NCI-H1105 (cell line): ENCODE measurements at regions not wholly inside any gene's neighbourhood (a gene's known extent, or its start where the extent isn't known, plus 50 kb on each side); places are given as distances from the start of the nearest gene placed in this dataset.
A peak's percentile ranks its signal among the peaks of the same experiment; 100 is the strongest.

Experiments
- DNase-seq: peaks from one replicate; lab custom pipeline; 2025; lab: John Stamatoyannopoulos, UW

DNA sequence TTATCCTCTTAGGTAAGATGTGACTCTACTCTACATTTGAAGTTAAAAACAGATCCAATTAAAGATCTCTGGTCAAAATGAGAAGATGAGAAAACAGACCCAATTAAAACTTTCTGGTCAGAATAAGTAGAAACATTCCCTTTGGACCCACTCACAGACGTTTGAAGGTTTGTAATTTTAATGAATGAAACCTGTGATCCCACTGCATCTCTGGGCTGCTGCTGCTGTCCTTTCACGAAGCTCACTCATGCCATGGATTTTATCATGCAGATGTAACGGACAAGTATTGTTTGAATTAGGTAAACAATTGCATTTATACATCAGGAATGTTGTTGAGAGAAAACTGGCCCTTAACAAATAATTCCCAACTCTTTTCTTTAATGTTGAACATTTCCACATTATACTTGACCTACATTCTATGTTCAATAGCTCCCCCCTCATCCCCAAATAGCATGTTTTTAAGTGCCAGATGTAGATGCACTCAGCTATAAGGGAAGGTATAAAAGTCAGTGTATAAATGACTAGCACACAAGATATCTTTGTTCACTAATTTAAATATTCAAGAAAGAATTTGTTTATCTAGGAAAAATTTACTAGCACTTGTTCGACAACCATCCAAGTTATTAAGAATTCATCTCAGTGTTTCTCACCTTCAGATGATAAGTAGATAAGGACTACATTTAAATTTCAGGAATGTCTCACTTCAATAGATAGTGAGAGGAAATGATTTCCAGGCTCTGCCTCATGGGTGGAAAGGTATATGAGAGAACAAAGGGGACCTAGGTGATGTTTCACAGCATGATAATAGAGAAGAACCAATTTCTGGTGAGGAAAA, 202.3 kb upstream of the LMNTD1 start:
- DNase-seq = no peak

DNA sequence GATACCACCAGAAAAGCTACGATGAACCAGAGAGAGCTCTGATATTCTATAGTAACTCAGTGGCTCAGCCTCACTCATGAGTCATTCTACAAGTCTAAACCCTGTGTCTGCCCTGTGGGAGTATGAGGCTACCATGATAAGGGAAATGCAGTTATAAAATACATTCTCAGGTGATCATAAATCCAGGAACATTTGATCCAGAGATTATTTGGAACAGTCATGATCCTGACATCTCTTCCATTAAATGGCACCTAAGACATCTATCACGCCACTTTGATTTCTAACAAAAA, 202.6 kb upstream of the RASSF8 start:
- DNase-seq = no peak

DNA sequence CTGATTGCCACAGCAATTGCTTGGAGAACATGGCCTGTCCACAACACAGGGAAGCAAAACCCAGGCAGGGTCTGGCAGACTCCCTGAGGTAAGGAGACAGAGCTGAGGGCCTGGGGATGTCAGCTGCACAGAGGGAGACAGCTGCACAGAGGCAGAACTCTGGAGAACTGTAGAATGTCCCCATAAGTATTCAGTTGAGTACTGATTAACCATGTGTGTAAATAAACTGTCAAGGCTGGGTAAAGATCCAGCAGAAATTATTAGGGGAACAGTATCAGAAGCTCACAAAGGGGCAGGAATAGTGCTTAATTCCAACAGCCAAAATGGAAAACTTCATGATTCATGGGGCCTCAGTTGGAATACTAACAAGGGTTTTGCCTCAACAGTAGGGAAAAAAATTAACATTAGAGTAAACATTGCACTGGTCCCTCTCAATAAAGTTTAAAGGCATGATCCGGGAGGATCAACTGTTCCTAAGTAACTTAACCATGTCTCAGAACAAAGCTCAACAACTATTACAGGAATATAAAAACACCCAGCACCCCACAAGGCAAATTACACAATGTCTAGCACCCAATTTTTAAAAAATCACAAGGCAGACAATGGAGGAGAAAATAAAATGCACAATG, 201.3 kb upstream of the RASSF8 start:
- no peak for DNase-seq

DNA sequence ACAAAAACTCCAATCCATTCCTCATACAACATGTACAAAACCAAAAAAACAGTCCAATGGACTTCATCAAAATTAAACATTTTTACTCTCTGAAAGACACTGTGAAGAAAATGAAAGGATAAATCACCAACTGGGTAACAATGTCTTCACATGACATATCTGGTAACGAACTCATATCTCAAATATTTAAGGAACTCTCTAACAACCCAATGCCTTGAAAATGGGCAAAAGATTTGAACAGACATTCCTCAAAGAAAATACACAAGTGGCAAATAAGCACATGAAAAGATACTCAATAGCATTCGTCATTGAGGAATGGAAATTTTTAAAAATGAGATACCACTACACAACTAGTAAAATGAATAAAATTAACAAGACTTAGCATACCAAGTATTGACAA, 198.7 kb upstream of the RASSF8 start:
- no peak for DNase-seq

DNA sequence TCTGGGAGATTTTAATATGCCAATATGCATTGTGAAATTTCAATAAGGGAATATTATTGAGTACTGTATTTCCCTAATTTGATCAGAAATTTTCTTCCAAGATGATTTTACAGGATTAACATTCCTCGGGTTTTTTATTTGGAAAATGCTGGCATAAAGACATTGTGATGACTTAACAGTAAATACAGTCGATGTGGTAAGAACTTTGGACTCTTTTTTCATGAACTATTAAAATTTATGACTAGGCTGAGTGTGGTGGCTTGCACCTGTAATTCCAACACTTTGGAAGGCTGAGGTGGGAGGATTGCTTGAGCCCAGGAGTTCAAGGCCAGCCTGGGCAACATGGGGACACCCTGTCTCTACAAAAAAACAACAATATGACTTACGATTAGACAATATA, 197.1 kb upstream of the RASSF8 start:
- DNase-seq = no peak

DNA sequence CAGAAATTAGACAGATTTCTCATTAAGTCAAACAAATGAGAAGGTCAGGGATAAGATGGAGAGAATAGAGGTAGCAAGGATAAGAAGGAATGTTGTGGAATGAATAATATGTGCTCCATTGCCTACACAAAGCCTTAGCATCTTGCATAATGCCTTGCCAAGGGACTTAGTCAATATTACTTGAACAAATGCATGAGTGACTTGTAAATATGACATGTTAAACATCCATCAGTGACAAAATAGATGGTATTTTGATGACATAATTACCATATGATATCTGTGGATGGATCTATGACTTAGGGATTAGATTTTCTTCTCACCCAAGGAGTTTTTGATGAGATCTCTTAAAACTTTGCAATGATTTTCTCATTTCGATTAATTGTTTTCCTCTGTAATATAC, 194.1 kb upstream of the RASSF8 start:
- no peak for DNase-seq

DNA sequence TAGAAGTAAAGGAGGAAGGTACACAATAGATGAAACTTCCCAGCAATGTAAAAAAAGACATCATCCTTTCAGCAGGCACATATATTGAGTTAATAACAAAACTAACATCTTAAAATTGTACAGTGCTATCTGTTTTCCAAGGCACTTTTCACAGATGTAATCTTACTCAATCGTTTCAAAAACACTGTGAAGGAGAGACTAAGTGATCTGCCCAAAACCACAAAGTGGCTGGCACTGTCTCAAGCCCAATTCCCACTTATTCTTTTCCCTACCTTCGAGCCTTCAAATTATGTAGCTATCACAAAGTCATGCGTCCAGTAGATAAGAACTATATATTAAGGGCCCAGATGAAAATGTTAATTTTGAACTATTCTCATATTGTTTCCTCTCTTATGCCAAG, 193.6 kb upstream of the RASSF8 start:
- no peak for DNase-seq

DNA sequence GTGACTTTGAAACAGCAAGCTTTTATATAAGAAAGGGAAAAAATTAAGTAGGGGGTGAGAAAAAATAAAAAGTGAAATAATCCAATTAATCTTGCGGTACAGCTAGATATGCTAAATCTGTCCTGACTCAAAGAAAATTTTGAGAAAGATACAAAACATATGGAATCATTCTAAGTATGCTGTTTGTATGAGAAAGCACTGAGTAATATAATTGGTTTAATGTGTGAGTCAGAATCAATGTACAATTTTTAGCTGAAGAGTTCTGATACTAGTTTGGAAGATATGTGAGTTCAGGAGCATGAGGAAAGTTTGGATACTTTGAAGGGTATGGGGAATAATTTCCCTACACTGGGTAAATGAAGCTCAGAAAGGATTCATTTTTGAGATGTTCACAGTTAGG, 190.9 kb upstream of the RASSF8 start:
- no peak for DNase-seq

DNA sequence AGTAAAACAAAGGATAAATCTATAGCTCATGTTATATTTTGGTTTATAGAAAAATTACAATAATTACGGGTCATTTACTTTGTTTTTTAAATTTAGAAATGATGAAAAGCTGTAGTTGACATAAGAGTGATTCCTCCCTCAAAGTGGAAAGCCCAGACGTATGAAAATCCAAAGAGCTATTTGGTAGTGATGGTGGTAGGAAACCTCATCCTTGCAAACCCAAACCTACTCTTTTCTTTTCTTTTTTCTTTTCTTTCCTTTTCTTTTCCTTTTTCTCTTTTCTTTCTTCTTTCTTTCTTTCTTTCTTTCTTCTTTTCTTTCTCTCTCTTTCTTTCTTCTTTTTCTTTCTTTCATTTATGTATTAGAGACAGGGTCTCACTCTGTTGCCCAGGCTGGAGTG, 190.3 kb upstream of the RASSF8 start:
- no peak for DNase-seq

DNA sequence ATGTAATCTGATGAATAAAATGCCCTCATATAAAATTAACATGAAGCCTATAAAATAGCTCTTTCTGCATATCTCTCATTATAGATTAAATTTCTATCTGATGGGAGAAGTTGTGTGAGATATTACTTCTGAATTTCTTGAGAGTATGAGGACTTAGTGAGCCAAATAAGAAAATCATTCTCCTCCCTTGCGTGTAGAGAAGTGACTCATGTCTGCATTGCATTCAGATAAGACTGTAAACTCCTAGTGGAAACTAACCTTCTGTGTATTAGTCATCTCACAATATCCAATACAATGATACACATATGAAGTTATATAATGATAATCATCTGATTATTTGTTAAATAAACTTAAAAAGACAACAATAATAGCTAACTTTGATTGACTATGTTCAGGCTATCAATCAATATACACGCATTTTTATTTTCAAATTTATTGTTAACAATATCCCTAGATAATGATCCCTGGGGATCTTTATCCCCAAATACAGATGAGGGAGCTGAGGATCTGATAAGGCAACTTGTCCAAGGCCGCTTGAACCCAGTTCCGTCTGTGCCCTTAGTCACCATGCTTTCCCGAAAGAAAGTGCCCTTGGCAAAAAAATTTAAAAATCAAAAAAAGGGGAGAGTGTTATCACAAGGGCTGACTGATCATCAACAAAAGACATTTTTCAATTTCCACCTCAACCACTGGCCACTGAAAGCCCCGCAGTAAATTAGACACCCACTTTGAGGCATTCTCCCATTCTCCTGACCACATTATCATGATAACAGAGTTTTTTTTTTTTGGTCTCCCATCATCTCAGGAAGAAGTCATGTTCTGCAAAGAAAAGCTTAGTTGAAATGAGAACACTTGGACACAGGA, 189.2 kb upstream of the RASSF8 start:
- DNase-seq = no peak

DNA sequence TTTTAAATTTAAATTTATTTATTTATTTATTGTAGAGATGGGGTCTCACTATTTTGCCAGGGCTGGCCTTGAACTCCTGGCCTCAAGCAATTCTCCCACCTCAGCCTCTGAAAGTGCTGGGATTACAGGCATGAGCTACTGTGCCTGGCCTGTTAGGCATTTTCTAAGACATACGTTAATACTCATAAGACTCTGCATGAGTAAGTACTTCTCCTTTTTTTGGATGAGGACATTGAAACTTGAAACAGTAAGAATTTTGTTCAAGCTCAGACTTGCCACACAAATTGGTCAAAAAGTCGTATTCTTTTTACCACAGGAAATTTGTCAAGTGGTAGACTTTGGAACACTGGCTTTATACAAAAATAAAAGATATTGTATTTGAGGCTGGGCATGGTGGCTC, 187.4 kb upstream of the RASSF8 start:
- DNase-seq = no peak

DNA sequence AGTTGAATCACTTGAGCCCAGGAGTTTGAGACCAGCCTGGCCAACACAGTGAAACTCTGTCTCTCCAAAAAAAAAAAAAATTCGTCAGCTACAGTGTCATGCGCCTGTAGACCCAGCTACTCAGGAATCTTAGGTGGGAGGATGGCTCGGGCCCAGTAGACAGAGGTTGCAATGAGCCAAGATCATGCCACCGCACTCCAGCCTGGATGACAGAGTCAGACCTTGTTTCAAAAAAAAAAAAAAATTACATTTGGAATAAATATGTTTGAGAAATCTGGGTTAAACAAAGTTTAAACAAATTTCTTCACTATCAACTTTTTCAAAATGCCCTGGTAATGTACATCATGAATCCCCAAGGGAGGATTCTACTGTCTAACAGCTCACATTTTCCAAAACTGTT, 187.0 kb upstream of the RASSF8 start:
- DNase-seq = no peak

DNA sequence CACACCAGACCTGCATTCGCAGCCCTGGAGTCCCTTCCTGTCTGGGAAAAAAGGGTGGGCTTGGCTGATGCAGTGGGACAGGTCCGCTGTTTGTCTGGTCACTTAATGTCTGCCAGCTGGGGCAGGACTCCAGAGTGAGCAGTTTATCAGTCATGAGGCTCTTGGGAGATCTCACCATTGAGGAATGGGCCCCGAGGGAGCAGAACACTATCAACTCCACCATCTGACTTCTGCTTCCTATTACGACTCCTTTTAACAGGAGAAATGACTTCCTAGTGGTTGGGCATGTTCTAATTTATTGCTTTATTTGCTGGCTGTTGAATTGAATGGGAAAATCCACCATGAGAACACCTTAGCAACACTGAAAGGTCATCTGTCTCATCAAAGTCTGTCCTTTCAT, 182.5 kb upstream of the RASSF8 start:
- DNase-seq = no peak

DNA sequence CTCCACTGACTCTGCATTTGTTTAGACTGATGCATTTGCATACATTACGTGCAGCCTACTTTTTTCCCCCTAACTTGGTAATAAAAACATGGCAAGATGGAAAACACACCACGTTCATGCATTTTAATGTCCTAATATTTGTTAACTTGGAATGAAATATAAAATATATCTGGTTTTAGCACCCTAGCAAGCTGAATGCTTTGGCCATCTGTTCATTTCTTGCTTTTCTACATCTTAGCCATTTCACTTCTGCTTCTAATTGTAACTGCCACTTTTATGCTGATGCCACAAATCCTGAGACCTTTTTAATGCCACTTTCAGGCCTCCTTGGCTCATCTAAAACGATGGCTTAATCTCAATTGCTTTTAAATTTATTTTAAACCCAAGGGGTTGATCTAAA, 177.7 kb upstream of the RASSF8 start:
- no peak for DNase-seq

DNA sequence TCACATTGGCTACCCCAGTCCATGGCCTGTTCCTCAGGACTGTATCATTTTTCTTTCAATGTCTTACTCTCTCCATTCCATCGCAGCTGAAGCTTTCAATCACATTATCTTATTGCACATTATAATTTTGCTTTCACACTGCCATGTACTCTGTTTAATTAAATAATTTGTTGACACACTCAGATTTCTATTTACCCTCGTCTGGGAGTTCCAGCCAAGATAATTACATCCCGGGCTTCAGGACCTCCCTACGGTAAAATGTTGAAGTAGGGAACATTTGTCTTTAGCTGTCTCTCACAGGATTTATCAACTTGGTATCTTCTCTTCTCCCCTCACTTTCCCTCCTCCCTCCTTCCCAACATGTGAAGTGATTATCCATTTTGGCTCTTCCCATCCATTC, 177.2 kb upstream of the RASSF8 start:
- DNase-seq = peak; percentile 64

DNA sequence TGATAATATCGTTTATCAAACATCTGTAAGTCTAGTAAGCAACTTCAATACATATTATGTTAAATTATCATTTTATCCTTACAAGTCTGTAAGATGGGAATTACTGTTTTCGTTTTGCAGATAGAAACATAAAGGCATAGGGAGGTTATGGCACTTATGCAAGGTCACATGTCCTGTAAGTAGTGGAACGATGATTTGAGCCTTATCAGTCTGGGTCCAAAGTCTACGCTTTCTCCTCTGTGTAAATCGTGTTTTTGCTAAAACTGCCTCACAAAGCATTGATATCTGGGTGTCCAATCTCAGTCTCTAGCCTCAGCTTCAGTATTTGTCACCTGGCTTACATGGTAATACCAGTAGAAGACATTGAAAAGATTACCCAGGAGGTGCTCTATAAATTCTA, 174.9 kb upstream of the RASSF8 start:
- DNase-seq = no peak

DNA sequence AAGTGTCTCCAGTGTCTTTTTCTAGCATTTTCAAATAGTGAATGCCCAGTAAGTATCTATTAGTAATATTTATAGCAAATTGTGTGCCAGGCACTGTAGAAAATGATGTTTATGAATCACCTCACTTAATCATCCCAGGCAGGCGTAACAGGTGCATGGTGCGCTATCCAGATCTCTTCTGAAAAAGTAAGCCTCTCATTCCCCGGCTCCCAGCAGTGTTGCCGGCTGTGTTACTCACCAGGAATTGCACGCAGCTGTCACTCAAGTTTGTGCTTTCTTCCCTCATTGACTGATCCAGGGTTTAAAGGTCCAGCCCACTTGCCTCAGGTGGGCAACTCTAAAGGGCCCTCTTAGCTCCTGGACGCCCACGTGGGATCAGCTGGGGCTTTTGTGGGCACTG, 173.8 kb upstream of the RASSF8 start:
- DNase-seq = no peak

DNA sequence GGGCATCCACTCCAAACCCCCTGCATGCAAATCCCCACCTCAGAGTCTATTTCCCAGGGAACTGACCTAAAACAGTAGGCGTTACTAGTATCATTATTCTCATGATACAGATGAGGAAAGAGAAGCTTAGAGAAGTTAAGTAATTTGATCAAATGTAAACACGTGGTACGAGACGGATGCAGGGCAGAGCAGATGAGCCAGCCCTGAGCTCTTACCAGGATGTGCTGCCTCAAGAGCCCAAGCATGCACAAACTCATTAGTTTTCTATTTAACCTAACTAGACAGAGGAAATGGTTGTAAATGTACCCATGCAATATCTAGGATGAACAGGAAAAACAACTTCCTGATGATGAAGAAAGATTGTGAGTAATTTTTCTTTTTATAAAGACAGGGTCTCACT, 173.3 kb upstream of the RASSF8 start:
- no peak for DNase-seq

DNA sequence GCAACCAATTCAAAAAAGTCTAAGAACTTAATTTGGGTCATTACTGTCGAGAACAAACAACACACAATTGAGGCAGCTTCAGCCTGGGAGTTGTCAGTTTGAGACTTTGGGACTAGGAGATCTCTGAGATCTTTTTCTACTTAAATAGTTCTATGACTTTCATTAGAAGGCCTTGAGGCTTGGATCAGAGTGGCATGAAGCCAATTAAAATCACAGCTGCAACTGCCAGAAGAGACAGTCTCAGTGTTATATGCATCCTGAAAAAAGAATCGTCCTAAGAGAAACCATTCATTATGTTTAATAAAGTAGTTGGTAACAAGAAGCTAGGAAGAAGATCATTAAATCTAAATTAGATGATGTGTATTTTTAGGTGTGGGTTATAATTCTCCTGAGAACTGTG, 170.8 kb upstream of the RASSF8 start:
- no peak for DNase-seq

DNA sequence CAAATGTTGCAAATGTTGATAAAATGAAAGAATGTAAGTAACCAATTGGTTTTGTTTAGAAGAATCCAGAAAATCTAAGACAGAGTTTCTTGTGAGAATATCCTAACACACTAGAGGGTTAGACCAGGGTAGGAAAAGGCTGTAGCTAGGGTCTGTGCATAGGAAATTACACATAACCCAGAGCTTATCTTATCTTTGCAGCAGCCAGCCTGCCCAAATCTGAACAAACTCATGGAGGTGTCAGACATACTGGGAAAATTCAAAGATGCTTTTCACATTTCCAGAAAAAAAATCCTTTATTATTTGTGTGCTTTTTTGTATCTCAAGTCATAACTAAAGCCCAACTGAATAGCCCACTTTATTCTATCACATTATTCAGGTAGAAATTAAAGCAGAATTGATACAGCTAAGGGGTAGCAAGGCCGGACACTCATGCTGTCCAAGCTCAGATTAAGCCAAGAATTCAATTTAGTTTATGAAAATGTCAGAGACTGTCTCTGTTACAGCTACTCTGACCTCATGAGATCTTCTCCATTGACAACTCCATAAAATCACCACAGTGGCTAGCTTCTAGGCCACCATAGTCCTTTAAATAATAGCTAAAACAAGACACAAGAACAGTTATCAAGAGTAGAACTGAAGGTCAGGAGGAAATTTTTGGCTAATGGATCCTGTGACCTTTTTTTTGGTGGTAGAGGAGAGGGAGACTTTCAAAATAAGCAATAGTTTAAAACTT, 169.6 kb upstream of the RASSF8 start:
- no peak for DNase-seq

DNA sequence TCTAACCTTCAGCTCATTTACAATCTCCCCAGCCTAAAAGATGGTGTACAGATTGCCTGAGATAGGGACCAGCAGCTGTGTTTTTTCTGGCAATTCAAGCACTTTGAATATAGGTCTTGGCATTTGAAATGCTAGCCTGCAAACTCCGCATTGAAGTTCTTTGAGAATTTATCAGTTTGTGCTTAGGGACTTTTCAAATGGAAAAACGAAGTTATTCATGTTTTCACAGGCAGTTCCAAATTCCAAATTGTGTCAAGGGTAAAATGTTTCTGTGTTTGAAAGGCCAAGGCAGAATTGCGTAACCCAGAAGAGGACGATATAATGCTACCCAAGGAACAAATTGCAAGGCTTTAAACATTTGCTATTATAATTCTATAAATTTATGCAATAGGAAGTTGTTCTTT, 168.9 kb upstream of the RASSF8 start:
- no peak for DNase-seq

DNA sequence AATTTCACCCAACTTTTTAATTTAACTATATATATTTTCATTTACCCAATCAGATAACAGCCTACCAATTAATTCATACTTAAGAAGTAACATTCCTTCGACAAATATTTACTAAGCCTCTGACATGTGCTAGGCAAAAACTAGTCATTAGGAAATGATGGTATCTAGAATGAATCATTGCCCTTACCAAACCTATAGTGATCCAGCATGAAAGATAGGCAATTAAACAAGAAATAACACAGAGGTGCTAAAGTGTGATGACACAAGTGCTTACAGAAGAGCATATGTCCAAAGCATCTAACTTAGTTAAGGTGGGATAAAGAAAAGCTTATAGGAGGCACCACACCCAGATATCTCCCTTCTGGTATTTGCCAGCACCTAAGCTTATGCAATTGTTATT, 166.5 kb upstream of the RASSF8 start:
- DNase-seq = no peak

DNA sequence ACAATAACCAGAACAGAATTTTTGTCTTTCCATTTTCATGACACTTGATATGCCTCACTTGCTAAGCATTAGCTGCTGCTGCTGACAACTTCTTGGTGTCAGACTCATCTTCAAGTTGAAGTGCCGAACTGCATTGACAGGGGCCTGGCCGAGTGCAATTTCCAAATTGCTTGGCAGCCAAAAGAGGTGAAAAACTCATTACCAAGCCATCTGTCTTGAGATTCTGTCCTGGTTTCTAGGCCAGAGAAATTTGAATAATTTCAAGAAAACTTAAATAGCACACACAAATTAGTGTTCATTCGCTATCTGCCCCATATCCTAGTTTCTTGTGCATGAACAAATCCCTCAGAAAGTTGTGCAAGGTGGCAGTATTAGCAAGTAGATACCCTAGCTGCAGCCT, 165.3 kb upstream of the RASSF8 start:
- no peak for DNase-seq
